Neutrophil (primary cell): ENCODE measurements at regions not wholly inside any gene's neighbourhood (a gene's known extent, or its start where the extent isn't known, plus 50 kb on each side); places are given as distances from the start of the nearest gene placed in this dataset.

Source experiments
- H3K27ac ChIP-seq: fragments of 200-600 bp; sonication (generic); 2 replicates; pipeline ENCODE4 v1.5.1; 2016; ENCODE audit warnings: mild to moderate bottlenecking, moderate library complexity
- H3K27me3 ChIP-seq: fragments of 200-600 bp; sonication (generic); 2 replicates; pipeline ENCODE4 v1.6.0; 2016; ENCODE audit warnings: mild to moderate bottlenecking
- H3K36me3 ChIP-seq: fragments of 200-600 bp; sonication (generic); 2 replicates; pipeline ENCODE4 v1.5.1; 2017
- H3K4me1 ChIP-seq, 2 experiments: fragments of 200-600 bp in 1 of 2; sonication (generic) in 1 of 2; 1 replicate in 1 of 2; 2 replicates in 1 of 2; pipeline versions ENCODE4 v1.5.1 to v1.6.1; 2013 to 2016; ENCODE audit warnings: low read depth in 1 of 2, low read length in 1 of 2, mild to moderate bottlenecking in 1 of 2, moderate library complexity in 1 of 2; ENCODE audit not compliant: control insufficient read depth in 1 of 2, insufficient read depth in 1 of 2
- H3K4me3 ChIP-seq, 2 experiments: fragments of 200-600 bp in 1 of 2; sonication (generic) in 1 of 2; 1 replicate in 1 of 2; 2 replicates in 1 of 2; pipeline ENCODE4 v1.5.1; 2013 to 2016; ENCODE audit warnings: low read depth in 1 of 2, low read length in 1 of 2, mild to moderate bottlenecking in 1 of 2, moderate library complexity in 1 of 2
- H3K9me3 ChIP-seq: fragments of 200-600 bp; sonication (generic); 2 replicates; pipeline ENCODE4 v1.5.1; 2016
- CTCF ChIP-seq: fragments of 200-600 bp; sonication (generic); IDR thresholded peaks from 2 replicates; pipeline ENCODE4 v1.5.1; 2016; ENCODE audit warnings: antibody characterized with exemption

GRCh38 chr12:111056618-111057521 is 136.5 kb upstream of the MYL2 start:
- no peak for TF ChIP-seq CTCF
- Histone ChIP-seq H3K27me3 (peaks cover 10% of the 10 kb centered on the region), H3K27ac (peak overlapping the region; percentile 68), H3K4me3 (no peak overlapping the region), H3K9me3 (no peaks in the 10 kb centered on the region), H3K4me1 (peaks cover 15 to 20% of the 10 kb centered on the region in 2 experiments), H3K36me3 (no peaks in the 10 kb centered on the region)

- Histone ChIP-seq H3K9me3 (no peaks in the 10 kb centered on the region), H3K4me3 (no peak overlapping the region), H3K27me3 (peaks cover 23% of the 10 kb centered on the region), H3K27ac (no peak overlapping the region), H3K36me3 (no peaks in the 10 kb centered on the region), H3K4me1 (peaks cover 15 to 20% of the 10 kb centered on the region in 2 experiments)
- TF ChIP-seq CTCF, result no peak
Observed at GRCh38 chr12:111055181-111055880, 135.0 kb upstream of the MYL2 start.

GRCh38 chr12:111048991-111049390 is 128.6 kb upstream of the MYL2 start:
- H3K9me3 ChIP-seq, result no peaks in the 10 kb centered on the region
- no peaks in the 10 kb centered on the region for H3K36me3 ChIP-seq
- H3K27ac ChIP-seq, result no peak overlapping the region
- H3K4me3 ChIP-seq, result no peak overlapping the region
- H3K4me1 ChIP-seq, result peaks cover 4 to 6% of the 10 kb centered on the region in 2 experiments
- no peak for TF ChIP-seq CTCF
- peaks cover 43% of the 10 kb centered on the region for H3K27me3 ChIP-seq

- no peaks in the 10 kb centered on the region for H3K9me3 ChIP-seq
- H3K27ac ChIP-seq, result no peak overlapping the region
- no peak overlapping the region for H3K4me3 ChIP-seq
- no peak for TF ChIP-seq CTCF
- H3K36me3 ChIP-seq, result no peaks in the 10 kb centered on the region
- H3K27me3 ChIP-seq, result peaks cover 33% of the 10 kb centered on the region
- peaks cover 4 to 6% of the 10 kb centered on the region in 2 experiments for H3K4me1 ChIP-seq
Observed at GRCh38 chr12:111046896-111047295, 126.5 kb upstream of the MYL2 start.

- Histone ChIP-seq H3K27ac (no peak overlapping the region), H3K9me3 (no peaks in the 10 kb centered on the region), H3K27me3 (peaks cover 26% of the 10 kb centered on the region), H3K36me3 (no peaks in the 10 kb centered on the region), H3K4me3 (no peak overlapping the region), H3K4me1 (peaks cover 4 to 6% of the 10 kb centered on the region in 2 experiments)
- TF ChIP-seq CTCF, result no peak
Observed at GRCh38 chr12:111045941-111046340, 125.6 kb upstream of the MYL2 start.
